ENCODE measurements at regions not wholly inside any gene's neighbourhood (a gene's known extent, or its start where the extent isn't known, plus 50 kb on each side); places are given as distances from the start of the nearest gene placed in this dataset.

- Histone ChIP-seq H3K36me3 (ENCODE audit: insufficient read depth, low read length) (no peaks in the 10 kb centered on the region), H3K4me2 (ENCODE audit: low read length) (no peak overlapping the region), H3K27ac (ENCODE audit: low read length) (no peak overlapping the region), H4K20me1 (ENCODE audit: insufficient read depth) (no peaks in the 10 kb centered on the region), H3K9me2 (ENCODE audit: insufficient read depth, low read length) (no peaks in the 10 kb centered on the region), H3K27me3 (ENCODE audit: insufficient read depth, low read depth, low read length) (no peaks in the 10 kb centered on the region), H3F3A (ENCODE audit: insufficient read depth, low read length, poor library complexity, severe bottlenecking) (no peaks in the 10 kb centered on the region), H3K79me2 (replicated peaks; ENCODE audit: insufficient read depth, low read length) (no peaks in the 10 kb centered on the region), H3K9ac (ENCODE audit: low read length) (no peak overlapping the region), H3K9me3 (ENCODE audit: low read length) (no peaks in the 10 kb centered on the region), H2AFZ (ENCODE audit: low read depth, low read length) (no peak overlapping the region), H3K4me3 (ENCODE audit: low read length) (no peak overlapping the region)
- no peak for TF ChIP-seq TAF1 (IDR thresholded peaks at IDR 0.05; ENCODE audit: low read depth)
- TF ChIP-seq POLR2AphosphoS5 (IDR thresholded peaks at IDR 0.05): no peak
- no peak for TF ChIP-seq CTCF (IDR thresholded peaks at IDR 0.05; ENCODE audit: poor library complexity, severe bottlenecking)
- no peak for TF ChIP-seq REST (IDR thresholded peaks at IDR 0.05; ENCODE audit: borderline replicate concordance)
- no peak for TF ChIP-seq EZH2 (IDR thresholded peaks at IDR 0.05; ENCODE audit: borderline replicate concordance, insufficient read depth, low read length, poor library complexity, severe bottlenecking)
- no peak for TF ChIP-seq MXI1 (conservative IDR thresholded peaks at IDR 0.05; ENCODE audit: poor library complexity, severe bottlenecking)
- TF ChIP-seq RAD21 (conservative IDR thresholded peaks at IDR 0.05): no peak
- TF ChIP-seq EP300 (conservative IDR thresholded peaks at IDR 0.05; ENCODE audit: poor library complexity, severe bottlenecking): no peak
- no peak for TF ChIP-seq SMC3 (conservative IDR thresholded peaks at IDR 0.05; ENCODE audit: poor library complexity)
Measured at GRCh38 chr4:53716011-53716410, 124.7 kb upstream of the LNX1 start.

GRCh38 chr4:53714236-53715140, 123.2 kb upstream of the LNX1 start:
- no peak overlapping the region for H3K4me3 ChIP-seq (ENCODE audit: low read length)
- no peaks in the 10 kb centered on the region for H4K20me1 ChIP-seq (ENCODE audit: insufficient read depth)
- no peaks in the 10 kb centered on the region for H3K79me2 ChIP-seq (replicated peaks; ENCODE audit: insufficient read depth, low read length)
- no peaks in the 10 kb centered on the region for H3F3A ChIP-seq (ENCODE audit: insufficient read depth, low read length, poor library complexity, severe bottlenecking)
- no peaks in the 10 kb centered on the region for H3K27me3 ChIP-seq (ENCODE audit: insufficient read depth, low read depth, low read length)
- no peak overlapping the region for H3K9ac ChIP-seq (ENCODE audit: low read length)
- H3K36me3 ChIP-seq (ENCODE audit: insufficient read depth, low read length): no peaks in the 10 kb centered on the region
- H3K27ac ChIP-seq (ENCODE audit: low read length): no peak overlapping the region
- no peaks in the 10 kb centered on the region for H3K9me3 ChIP-seq (ENCODE audit: low read length)
- TF ChIP-seq EP300 (conservative IDR thresholded peaks at IDR 0.05; ENCODE audit: poor library complexity, severe bottlenecking) (no peak), TAF1 (IDR thresholded peaks at IDR 0.05; ENCODE audit: low read depth) (no peak), POLR2AphosphoS5 (IDR thresholded peaks at IDR 0.05) (no peak), REST (IDR thresholded peaks at IDR 0.05; ENCODE audit: borderline replicate concordance) (no peak), CTCF (IDR thresholded peaks at IDR 0.05; ENCODE audit: poor library complexity, severe bottlenecking) (no peak), RAD21 (conservative IDR thresholded peaks at IDR 0.05) (no peak)
- no peak overlapping the region for H2AFZ ChIP-seq (ENCODE audit: low read depth, low read length)
- no peak overlapping the region for H3K4me2 ChIP-seq (ENCODE audit: low read length)
- H3K9me2 ChIP-seq (ENCODE audit: insufficient read depth, low read length): no peaks in the 10 kb centered on the region
